ENCODE measurements at regions not wholly inside any gene's neighbourhood (a gene's known extent, or its start where the extent isn't known, plus 50 kb on each side); places are given as distances from the start of the nearest gene placed in this dataset.

DNA sequence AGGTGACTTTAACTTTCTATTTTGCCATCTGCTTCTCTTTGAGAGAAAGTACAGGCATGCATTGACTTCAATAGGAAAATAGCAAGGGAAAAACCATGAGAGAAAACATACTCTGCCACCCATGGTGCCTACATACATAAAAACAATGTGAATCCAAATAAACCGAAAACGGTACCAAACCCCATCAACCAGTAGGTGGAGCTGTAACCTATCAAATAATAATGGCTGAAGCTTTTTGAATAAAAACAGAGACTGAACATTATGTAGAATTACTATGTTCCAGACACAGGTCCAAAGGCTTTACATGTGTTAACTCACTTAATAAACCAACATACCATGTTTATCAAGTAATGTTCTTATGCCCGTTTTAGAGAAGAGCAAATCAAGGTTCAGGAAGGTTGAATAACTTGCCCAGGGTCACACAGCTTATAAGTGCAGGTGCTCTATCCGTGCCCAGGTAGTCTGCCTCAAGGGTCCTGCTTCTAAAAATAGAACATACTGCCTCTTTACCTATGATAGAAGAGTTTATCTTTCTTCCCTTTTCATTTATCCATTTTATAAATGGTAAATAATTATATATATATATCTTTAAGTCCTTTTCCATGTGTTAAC is 293.9 kb upstream of the SYT4 start:
- DNase-seq (ENCODE audit: low read depth in 2 of 2) = no peak

DNA sequence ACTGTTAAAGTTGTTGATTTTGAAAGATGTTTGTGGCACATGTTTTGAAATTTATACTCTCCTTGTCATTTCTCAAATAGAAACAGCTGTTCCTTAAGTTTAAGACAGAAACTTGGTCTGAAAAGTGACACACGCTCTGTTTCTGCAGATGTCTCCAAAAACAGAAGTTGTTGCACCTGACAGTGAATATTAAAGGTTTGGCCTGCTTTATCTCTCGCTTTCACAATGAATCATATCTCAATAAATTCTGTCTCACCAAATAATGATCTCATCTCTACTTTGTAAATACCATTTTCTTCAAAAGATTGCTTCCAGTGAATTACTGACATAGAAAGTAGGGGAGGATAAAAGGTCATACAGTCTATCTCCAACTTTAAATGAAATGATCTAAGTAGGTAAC is 294.9 kb upstream of the SYT4 start:
- no peak for DNase-seq (ENCODE audit: low read depth in 2 of 2)

DNA sequence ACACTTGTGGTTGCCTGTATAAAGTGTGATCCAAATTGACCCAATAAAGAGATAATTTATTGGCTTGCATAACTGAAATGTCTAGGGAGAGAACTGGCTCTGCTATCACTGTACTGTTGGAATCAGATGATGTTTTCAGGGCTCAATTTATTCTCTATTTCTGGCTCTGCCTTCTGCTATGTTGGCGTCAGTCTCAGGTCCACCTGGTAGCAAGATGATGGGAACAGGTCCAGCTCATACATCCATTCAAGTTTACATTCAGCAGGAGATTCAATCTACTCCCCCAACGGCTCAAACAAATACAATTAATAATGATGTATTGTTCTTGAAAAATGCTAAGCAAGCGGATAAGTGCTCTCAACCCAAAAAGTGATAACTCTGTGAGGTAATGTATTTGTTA is 297.7 kb upstream of the SYT4 start:
- no peak for DNase-seq (ENCODE audit: low read depth in 2 of 2)

DNA sequence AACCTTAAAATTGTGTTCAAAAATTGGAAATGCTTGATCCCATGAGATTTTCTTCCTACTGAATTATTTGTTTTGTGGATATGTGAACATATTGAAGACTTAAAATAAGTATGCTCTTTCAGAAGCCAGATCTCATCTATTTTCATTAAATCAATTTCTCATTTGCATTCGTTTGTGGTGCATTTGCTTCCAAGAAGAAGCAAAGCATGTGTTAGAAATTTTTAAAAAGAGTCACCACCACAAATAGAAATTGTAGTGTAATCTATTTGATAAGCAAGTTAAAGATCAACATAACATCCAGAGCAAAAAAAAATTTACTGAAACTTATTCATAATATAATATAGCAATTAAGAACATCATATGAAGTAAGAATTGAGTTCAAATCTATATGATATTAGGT is 300.9 kb upstream of the SYT4 start:
- no peak for DNase-seq (ENCODE audit: low read depth in 2 of 2)

DNA sequence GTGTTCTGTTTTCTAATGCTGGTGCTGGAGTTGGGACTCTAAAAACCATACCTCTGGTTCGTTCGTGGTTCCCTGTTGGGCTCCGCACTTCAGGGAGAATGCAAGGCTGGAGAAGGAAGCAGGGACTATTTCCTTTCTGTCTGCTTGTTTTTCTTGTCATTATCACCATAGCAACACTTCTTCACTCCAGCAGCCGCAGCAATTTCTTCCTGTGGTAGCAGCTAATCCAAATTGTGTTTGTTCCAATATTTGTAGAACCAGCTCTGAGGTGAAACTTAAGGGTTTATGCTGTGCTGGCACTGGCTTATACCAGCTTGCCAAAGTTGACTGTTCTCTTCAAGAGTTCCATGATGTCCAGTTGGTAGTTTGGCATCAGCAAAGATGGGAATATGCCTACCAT is 301.4 kb upstream of the SYT4 start:
- DNase-seq (ENCODE audit: low read depth in 2 of 2) = no peak

DNA sequence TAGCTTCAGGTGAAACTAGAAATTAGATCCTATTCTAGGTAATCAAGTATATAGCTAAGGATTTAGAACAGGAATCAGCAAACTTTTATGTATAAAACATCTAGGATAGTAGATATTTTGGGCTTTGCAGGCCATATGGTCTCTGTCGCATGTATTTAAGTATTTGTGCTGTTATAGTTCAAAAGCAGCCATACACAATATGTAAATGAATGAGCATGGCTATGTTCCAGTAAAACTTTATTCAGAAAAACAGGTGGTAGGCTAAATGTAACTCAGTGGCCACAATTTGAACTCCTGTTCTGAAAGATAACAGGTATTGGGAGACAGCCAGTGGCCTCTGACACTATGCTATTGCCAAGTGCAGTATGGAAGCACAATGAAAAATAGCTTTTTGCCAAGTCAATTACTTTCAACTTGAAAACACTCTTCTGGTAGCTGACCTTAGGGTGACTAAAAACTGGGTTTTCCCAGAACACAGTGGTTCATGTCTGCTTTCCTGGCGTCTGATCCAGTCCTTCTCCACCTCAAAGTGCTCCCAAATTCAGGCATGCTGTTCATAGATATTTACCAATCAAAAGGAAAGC is 304.7 kb upstream of the SYT4 start:
- no peak for DNase-seq (ENCODE audit: low read depth in 2 of 2)

DNA sequence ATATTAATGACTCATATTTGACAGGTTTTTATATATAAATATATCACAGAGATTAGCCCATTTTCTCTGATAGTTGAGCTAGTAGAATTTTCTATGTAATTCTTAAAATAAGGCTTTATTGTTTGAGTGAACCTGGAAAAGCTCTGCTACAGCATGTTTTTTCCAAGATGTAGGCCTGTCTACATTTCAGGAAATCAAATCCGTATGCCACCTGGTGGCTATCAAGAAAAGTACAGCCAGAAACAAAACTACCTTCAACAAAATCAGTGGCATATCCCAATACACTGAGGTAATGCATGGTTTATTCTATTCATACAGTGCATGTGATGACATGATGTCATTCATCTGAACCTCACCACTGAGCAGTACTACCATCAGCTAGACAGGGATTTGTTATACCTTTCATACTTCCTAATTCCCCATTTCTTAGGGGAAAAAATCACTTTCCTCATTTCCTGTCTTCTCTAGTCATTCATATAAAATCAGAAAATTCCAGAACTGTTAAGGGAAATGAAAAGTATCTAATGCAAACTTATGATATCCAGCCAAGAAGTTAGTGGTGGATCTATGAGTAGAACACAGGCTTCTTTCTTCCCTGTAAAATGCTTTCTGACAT is 310.4 kb upstream of the SYT4 start:
- no peak for DNase-seq (ENCODE audit: low read depth in 2 of 2)

DNA sequence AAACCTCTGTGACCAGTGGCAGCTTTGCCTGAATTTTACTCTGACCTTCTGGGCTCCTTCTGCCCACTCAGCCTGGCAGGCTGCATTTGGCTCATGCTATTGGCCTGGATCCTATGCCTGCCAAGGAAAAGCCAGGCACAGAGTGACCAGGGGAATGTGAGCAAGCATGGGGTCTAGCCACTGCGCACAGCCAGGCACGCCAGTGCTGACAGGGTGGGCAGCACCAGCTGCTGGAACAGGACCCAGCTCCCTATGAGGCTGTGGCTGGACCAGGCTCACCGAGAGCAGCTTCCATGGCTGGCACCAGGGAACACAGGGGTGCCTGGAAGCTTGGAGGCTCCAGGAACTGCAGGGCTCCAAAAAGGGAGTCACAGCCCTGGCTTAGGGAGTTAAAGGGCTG is 311.5 kb upstream of the SYT4 start:
- DNase-seq (ENCODE audit: low read depth in 2 of 2) = no peak

DNA sequence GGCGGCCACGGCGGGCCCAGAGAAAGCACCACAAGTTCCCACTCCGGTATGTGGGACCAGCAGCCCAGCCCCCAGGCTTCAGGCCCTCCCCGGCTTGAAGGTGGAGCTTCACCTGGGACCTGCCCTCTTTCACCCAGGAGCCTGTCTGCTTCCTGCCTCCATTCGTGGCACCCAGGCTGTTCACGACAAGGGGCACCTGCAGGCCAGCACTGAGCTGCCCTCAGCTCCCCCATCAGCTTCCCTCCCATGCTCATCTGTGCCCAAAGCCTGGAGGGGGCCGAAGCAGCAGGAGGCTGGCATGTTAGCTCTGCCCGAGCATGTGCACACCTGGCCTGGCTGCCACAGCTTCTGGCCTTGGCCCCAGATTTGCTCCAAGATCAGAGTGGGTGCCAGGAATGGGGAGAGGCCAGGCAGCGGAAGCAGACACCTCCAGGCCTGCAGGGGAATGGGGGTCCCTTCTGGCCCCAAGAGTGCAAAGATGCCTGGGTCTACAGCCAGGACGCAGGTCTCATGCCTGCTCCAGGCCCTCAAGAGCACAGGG is 312.4 kb upstream of the SYT4 start:
- no peak for DNase-seq (ENCODE audit: low read depth in 2 of 2)

DNA sequence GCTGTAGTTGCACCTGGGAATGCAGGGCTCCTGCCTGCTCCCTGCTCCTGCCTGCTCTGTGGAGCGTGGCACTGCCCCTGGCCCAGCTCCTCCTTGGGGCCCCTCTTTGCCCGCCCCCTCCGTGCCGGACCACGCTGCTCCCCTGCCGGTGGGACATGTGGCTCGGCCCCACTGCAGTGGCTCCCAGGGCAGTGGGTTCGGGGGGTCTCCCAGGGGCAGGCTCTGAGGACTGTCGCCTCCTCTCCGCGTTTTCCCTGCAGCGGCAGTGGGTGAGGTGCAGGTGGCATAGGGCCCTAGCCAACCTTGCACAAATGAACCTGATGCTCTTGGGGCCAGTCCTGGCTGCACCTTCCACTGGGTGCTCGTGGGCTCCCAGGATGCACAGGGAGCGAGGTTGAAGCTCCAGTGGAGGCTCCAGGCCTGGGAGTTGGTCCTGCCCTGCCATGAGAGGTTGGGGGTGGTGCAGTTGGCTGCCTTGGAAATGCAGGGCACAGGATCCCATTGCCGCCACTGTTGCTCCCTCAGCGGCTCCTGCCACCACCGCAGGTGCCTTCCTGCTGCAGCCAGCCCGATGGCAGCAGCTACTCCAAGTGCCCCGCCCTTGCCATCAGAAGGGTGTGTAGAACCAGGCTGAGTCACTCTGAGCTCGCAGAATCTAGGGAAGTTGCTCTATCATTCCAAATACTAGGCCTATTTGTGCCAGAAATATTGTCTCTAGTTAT is 313.1 kb upstream of the SYT4 start:
- DNase-seq (ENCODE audit: low read depth in 2 of 2) = no peak

DNA sequence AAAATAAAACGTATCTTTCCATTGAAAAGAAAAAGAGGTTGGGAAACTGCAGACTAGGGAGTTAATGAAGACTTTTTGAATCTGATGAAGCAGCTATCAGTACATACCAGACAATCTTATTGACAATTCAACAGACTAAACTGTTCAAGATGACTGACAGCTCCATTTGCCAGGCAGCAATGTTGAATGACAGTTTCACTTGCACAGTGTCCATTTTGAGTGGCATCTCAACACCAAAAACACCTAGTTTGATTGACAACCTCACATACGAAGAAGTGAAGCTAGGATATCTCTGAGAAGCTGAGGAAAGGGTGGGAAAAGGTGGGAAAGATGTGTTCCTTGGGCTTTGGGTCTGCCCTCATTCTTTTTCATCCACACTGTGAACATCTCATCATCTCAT is 315.0 kb upstream of the SYT4 start:
- no peak for DNase-seq (ENCODE audit: low read depth in 2 of 2)

DNA sequence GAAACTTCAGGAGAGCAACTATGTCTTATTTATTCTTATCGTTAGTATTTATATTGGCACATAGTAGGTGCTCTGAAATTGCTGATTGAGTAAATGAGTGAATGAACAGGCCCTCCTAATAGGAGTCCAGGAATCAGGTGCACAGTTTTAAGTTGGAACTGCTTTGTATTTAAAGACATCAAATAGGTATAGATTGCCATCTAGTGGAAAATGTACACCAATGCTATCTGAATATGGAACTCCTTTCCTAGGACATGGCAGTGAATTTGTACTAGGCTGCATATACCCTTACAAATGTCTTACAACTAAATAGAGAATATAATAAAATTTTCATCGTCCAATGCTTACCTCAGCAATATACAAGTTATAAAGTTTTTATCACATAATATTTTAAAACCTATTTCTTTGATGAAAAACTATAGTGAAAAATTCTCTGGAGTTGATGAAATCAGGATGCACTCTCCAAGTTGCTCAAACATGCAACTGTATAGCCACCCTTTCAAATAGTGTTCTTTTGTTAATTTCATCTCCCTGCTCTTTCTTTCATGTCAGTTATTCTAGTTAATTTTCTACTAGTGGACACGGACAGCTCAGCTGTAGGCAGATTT is 318.9 kb upstream of the SYT4 start:
- DNase-seq (ENCODE audit: low read depth in 2 of 2) = no peak

DNA sequence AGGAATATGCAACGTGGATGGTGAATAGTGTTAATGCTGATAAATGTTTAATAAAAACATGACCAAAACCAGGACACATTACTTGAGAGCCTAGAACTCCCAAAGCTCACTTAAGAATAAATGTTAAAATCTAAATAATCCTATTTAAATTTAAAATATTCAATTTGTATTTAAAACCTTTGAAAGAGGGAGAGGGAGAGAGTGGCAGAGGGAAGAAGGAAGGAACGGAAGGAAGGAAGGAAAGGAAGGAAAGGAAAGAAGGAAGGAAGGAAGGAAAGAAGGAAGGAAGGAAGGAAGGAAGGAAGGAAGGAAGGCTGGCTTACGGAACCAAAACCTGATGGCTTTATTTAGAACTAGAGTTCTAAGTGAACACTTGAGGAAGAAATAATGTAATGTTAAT is 324.1 kb upstream of the SYT4 start:
- DNase-seq (ENCODE audit: low read depth in 2 of 2) = no peak

DNA sequence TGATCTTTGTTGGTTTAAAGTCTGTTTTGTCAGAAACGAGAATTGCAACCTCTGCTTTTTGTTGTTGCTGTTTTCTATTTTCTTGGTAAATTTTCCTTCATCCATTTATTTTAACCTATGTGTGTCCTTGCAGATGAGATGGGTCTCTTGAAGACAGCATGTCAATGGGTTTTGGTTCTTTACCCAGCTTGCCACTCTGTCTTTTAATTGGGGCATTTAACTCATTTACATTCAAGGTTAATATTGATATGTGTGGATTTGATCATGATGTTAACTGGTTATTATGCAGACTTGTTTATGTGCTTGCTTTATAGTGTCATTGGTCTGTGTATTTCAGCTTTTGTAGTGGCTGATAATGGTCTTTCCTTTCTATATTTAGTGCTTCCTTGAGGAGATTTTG is 327.9 kb upstream of the SYT4 start:
- no peak for DNase-seq (ENCODE audit: low read depth in 2 of 2)

DNA sequence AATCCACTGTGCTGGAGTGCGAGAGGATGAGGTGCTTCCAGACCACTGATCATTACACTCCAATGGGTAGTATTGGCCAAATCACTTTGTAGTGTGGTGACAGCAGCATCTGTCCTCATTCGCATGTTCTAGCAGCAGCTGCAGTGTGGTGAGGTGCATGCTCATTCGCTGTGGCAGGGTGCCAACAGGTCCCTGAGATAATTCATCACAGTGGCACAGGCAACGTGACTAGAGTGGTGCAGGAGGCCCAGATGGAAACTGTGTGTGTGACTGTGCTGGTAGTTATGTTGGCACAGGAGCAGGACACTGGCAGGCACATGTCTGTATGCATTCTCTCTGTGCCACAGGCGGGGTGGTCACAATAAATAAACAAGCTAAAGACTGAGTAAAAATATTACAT is 329.5 kb upstream of the SYT4 start:
- no peak for DNase-seq (ENCODE audit: low read depth in 2 of 2)

DNA sequence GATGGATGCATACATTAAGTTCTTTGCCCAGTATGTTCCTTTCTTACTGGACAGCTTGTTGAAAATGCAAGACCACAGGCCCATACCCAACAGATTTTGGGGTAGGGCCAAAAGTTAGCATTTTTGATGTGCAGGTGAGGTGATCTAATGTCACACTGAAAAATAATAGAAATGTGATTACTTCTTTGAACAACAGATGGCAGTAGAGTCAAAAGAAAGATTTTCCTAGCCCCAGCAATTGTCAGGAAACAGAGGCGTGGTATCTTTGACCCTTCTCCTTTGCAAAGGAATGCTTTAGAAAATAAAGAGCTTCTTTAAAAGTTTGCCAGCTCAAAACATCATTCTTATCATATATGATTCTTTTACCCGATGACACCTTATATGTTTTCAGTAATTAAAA is 343.6 kb upstream of the SYT4 start:
- no peak for DNase-seq (ENCODE audit: low read depth in 2 of 2)

DNA sequence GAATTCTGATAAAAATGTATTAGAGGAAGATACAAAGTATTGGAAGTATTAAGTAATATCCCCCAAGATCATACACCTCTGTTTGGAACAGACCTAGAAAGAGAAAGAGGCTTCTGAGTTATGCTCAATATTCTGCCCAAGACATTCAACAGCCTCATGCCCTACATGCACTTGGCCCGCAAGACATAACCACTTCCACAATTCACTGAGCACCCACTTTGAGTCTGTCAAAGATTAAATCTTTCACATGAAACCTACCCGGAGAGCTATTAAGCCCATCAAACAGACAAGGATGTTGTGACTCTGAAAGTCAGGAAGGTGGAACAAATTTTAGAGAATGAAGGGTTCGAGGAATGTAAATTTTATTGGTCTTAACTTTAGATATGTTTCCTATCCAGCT is 344.7 kb upstream of the SYT4 start:
- no peak for DNase-seq (ENCODE audit: low read depth in 2 of 2)

DNA sequence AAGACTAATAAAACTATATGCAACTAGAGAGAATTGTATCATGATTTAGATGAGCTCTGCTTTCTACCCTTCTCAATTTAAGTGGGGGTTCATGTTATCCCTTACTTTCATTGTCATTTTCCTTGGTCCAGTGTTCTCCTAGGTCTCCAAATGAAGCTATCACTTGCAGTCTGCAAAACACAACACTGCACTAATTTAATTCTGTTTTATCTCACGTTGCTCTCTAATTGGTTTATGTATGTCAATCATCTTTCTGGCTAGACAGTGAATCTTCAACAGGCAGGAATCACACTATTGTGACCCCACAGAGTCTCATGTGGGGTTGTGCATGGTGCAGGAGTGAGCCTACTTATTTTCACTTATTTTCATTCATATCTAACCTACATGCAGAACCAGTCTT is 348.3 kb upstream of the SYT4 start:
- no peak for DNase-seq (ENCODE audit: low read depth in 2 of 2)

DNA sequence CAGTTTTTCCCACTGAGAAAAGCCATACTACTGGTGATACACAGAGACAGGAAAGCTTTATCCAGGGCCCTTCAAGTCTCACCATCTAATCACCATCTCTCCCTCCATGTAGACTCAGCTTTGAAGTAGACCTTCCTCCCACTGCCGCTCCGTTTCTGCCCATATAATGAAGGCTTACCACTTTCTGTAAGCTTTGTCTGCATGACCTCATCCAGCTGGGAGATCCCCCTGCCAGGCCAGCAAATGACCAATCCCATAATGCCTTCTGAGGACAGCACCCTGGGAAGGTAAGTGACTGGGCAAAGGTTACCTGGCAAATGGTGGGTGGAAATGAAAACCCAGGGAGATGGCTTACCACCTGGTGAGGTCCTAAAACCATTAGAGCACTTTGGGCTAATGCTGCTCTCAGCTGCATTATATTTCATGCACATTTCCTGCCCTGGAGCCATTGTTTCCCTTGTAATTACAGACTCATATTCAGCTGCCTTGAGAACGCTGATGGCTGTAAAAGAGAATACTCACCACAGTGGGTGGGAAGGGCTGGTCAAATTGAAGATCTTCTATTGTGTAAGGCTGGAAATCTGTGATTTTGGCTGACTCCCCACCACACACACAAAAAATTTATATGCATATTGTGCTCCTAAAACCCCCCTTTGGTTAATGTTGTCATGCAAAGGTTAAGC is 350.7 kb upstream of the SYT4 start:
- no peak for DNase-seq (ENCODE audit: low read depth in 2 of 2)

DNA sequence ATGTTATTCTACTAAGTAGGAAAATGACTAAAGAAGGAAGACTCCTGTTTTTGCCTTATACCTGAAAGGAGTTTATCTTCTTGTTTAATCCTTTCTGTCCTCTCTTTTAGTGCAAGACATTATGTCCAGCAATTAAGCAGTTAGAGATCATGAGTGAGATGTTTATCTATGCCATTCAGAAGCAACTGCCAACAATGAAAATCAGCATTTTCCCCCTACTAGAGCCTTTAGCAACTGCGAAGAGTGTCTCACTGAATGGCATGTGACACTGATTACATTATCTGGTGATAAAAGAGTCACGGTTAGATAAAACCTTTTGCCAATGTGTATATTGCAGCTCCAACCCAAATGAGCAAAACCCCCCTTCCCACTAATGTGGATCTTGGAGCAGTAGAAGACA is 357.7 kb upstream of the SYT4 start:
- DNase-seq (ENCODE audit: low read depth in 2 of 2) = no peak

DNA sequence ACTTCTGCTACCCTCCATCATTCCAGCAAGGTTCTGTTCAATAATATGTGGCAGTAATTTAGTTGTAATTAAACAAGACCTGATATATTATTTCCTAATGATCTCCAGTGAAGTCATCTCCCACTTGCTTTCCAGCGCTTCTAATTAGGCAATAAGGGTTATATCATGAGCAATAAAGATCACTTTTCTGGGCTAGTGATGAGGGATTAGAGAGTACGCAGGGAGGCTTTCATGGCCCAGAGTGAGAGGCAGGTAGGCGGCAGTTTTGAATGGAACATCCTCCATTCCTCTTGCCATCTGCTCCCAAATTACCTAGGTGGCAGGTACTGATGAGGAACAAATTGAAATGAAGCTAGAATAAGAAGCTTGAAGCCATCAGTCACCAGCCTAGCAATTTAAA is 358.1 kb upstream of the SYT4 start:
- DNase-seq (ENCODE audit: low read depth in 2 of 2) = no peak

All from activated CD8-positive, alpha-beta memory T cell treated with anti-CD3 and anti-CD28 coated beads for 4 hours (primary cell).